ENCODE measurements at regions not wholly inside any gene's neighbourhood (a gene's known extent, or its start where the extent isn't known, plus 50 kb on each side); places are given as distances from the start of the nearest gene placed in this dataset.

DNA sequence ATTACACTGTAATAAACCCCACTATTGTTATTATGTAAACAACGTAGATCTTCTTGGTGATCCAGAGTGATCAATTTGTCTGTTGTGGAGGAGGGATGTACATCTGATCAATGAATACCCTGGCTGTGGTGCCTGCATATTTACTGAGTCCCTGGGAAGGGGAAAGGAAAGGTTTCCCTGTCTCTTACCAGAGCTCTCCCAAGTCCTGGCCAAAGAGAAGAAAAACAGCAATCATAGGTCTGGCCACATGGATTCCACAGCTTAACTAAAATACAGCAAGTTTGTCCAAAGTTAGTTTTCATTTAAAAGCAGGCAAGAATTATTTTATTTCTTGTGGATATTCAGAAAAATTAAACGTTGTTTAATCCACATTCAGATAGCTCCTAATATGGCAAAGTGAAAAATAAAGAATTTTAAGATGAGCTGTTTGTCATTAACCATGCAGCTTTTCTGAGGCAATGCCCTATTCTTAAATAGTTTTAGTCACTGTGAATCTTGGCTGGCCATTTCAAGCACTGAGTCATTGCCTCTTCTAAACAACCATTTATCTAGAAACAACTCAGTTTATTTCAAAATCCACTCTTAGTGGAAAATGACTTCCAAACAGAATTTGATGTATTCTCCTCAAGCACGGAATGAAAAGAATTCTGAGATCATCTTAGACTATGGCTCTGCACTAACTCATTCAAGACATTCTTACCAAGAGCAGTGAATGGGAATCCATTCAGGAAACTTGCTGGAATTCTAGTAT is 1004.4 kb upstream of the CDH2 start:
- no peak for TF ChIP-seq ZNF549 (tag by site-specific recombination; IDR thresholded peaks at IDR 0.05)
- TF ChIP-seq ZNF561 (tag by site-specific recombination; IDR thresholded peaks at IDR 0.05; ENCODE audit: borderline replicate concordance), result no peak
- no peak for TF ChIP-seq ZNF677 (tag by site-specific recombination; IDR thresholded peaks at IDR 0.05)
- TF ChIP-seq, protein P1, sequence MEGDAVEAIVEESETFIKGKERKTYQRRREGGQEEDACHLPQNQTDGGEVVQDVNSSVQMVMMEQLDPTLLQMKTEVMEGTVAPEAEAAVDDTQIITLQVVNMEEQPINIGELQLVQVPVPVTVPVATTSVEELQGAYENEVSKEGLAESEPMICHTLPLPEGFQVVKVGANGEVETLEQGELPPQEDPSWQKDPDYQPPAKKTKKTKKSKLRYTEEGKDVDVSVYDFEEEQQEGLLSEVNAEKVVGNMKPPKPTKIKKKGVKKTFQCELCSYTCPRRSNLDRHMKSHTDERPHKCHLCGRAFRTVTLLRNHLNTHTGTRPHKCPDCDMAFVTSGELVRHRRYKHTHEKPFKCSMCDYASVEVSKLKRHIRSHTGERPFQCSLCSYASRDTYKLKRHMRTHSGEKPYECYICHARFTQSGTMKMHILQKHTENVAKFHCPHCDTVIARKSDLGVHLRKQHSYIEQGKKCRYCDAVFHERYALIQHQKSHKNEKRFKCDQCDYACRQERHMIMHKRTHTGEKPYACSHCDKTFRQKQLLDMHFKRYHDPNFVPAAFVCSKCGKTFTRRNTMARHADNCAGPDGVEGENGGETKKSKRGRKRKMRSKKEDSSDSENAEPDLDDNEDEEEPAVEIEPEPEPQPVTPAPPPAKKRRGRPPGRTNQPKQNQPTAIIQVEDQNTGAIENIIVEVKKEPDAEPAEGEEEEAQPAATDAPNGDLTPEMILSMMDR (tag by site-specific recombination; IDR thresholded peaks at IDR 0.05), result no peak
- TF ChIP-seq ZNF664 (tag by site-specific recombination; IDR thresholded peaks at IDR 0.05), result no peak
